ENCODE measurements at regions not wholly inside any gene's neighbourhood (a gene's known extent, or its start where the extent isn't known, plus 50 kb on each side); places are given as distances from the start of the nearest gene placed in this dataset.

DNA sequence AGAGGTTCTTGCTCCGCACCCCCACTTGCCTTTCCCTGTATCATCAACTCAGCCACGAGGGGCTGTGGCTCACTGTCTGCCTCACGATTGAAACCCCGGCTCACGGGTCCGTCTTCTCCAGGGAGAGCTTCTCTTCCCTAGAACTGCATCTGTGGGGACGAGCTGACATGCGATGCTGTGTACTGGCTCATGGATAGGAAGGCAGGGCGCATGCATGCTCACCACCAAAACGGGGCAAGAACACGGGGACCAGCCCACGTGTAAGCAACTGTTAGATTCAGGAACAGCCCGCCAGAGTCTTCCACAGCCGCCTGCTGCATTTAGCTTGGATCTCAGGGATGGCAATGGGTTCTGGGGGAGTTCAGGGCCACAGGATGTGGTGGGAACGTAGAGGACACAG lies 275.9 kb upstream of the CDH4 start:
- TF ChIP-seq REST (IDR thresholded peaks at IDR 0.05; ENCODE audit: insufficient read depth in 1 of 2, low read depth in 2 of 2, low read length in 2 of 2) (no peak), POLR2AphosphoS5 (IDR thresholded peaks at IDR 0.05; ENCODE audit: low read depth, low read length) (no peak), TAF1 (IDR thresholded peaks at IDR 0.05; ENCODE audit: borderline replicate concordance, insufficient read depth, low read length) (no peak)

- TF ChIP-seq REST (IDR thresholded peaks at IDR 0.05; ENCODE audit: insufficient read depth in 1 of 2, low read depth in 2 of 2, low read length in 2 of 2) (no peak), FOXP2 (optimal IDR thresholded peaks at IDR 0.05; ENCODE audit: borderline replicate concordance, extremely low read depth, extremely low read length, insufficient read depth) (no peak)
These were observed 275.1 kb upstream of the CDH4 start for GRCh38 chr20:60976913-60977312.

GRCh38 chr20:60977901-60978300 lies 274.2 kb upstream of the CDH4 start:
- no peak for TF ChIP-seq TAF1 (IDR thresholded peaks at IDR 0.05; ENCODE audit: borderline replicate concordance, insufficient read depth, low read length)
- TF ChIP-seq POLR2AphosphoS5 (IDR thresholded peaks at IDR 0.05; ENCODE audit: low read depth, low read length), result no peak
- TF ChIP-seq REST (IDR thresholded peaks at IDR 0.05; ENCODE audit: insufficient read depth in 1 of 2, low read depth in 2 of 2, low read length in 2 of 2), result no peak
- no peak for TF ChIP-seq SIN3A (IDR thresholded peaks at IDR 0.05; ENCODE audit: borderline replicate concordance, insufficient read depth, low read length)
- TF ChIP-seq FOXP2 (optimal IDR thresholded peaks at IDR 0.05; ENCODE audit: borderline replicate concordance, extremely low read depth, extremely low read length, insufficient read depth), result no peak

DNA sequence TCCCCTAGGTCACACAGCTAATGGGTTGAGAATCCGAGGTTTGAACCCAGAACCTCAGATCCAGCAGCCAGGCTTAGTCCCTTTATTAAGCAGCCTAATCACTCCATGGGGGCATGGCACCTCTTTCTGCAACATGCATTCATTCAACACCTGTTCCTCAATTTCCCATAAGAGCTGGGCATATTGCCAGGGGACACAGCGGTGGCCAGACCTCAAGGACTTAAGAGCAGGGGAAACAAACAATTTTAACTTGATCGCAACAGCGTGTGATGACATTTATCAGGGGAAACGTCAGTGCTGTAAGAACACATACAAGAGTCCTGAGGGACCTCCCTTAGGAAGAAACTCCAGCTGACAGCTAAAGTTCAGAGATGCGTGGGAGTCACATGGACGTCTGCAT lies 267.4 kb upstream of the CDH4 start:
- TF ChIP-seq POLR2AphosphoS5 (IDR thresholded peaks at IDR 0.05; ENCODE audit: low read depth, low read length) (no peak), SIN3A (IDR thresholded peaks at IDR 0.05; ENCODE audit: borderline replicate concordance, insufficient read depth, low read length) (no peak), REST (IDR thresholded peaks at IDR 0.05; ENCODE audit: insufficient read depth in 1 of 2, low read depth in 2 of 2, low read length in 2 of 2) (no peak), FOXP2 (optimal IDR thresholded peaks at IDR 0.05; ENCODE audit: borderline replicate concordance, extremely low read depth, extremely low read length, insufficient read depth) (no peak), TAF1 (IDR thresholded peaks at IDR 0.05; ENCODE audit: borderline replicate concordance, insufficient read depth, low read length) (no peak)

DNA sequence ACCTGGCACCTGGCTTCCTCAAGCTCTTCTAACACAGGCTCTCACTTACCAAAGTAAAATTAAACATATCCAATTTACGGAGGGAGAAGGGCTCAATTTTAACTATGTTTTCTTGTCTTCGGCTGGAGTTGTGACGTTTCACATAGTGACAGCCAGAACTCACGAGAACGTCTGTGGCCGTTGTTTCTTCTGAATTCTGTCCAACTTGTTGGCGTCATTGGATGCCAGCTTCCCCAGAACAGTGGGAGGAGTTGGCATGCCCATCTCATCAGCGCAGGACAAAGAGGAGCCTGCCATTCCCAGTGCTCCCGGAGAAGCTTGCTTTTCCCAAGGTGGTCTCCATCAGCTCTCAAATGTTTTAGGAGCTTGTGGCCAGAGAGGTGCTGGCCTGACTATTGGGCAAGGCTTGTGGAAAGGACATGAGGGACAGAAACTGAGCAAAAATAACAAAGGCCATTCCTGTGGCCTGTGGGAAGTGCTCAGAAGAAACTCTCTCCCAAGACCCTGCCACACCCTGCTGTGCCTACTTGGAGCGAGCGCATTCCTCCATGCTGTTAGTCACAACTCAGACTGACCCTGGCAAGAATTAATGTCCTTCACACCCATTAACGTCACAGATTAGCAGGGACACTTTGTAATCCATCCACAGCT lies 265.4 kb upstream of the CDH4 start:
- TF ChIP-seq SIN3A (IDR thresholded peaks at IDR 0.05; ENCODE audit: borderline replicate concordance, insufficient read depth, low read length) (no peak), POLR2AphosphoS5 (IDR thresholded peaks at IDR 0.05; ENCODE audit: low read depth, low read length) (no peak), TAF1 (IDR thresholded peaks at IDR 0.05; ENCODE audit: borderline replicate concordance, insufficient read depth, low read length) (no peak), FOXP2 (optimal IDR thresholded peaks at IDR 0.05; ENCODE audit: borderline replicate concordance, extremely low read depth, extremely low read length, insufficient read depth) (no peak), REST (IDR thresholded peaks at IDR 0.05; ENCODE audit: insufficient read depth in 1 of 2, low read depth in 2 of 2, low read length in 2 of 2) (no peak)

All from PFSK-1 (cell line).